Pancreas (tissue), 10 donors: ENCODE measurements at regions not wholly inside any gene's neighbourhood (a gene's known extent, or its start where the extent isn't known, plus 50 kb on each side); places are given as distances from the start of the nearest gene placed in this dataset.

Experiments
- ATAC-seq, 4 donors: fragments of 200-7000 bp; cut with Tn5 transposase; one replicate each; pipeline versions ENCODE4 v1.8.0 to v1.9.1; 2020; ENCODE audit warnings: mild to moderate bottlenecking in 4 of 4, moderate library complexity in 4 of 4
- DNase-seq, 6 donors: peaks; one replicate each; pipeline ENCODE4 v3.0.0-alpha.2; 2020
- FAIRE-seq: peaks from 2 replicates; lab custom pipeline; 2012; peaks lifted over from hg19 to GRCh38; lab: Jason Lieb, UNC
- H3K27ac ChIP-seq, 4 donors: fragments of 200-600 bp; sonication (generic); 1 replicate in 3 of 4; 2 replicates in 1 of 4; pipeline versions ENCODE4 v1.5.0 to v1.8.0; 2020
- H3K27me3 ChIP-seq, 4 donors: fragments of 200-600 bp; one replicate each; pipeline ENCODE4 v1.8.0; 2021
- H3K36me3 ChIP-seq, 3 donors: fragments of 200-600 bp; sonication (generic) in 1 of 3; one replicate each; pipeline versions ENCODE4 v1.5.0 to v1.8.0; 2020 to 2021
- H3K4me1 ChIP-seq, 3 donors: fragments of 200-600 bp; one replicate each; pipeline ENCODE4 v1.8.0; 2021
- H3K4me3 ChIP-seq, 4 donors: fragments of 200-600 bp; sonication (generic) in 2 of 4; one replicate each; pipeline versions ENCODE4 v1.5.0 to v1.8.0; 2020 to 2021
- H3K9me3 ChIP-seq, 4 donors: fragments of 200-600 bp; one replicate each; pipeline ENCODE4 v1.8.0; 2021
- CTCF ChIP-seq, 4 donors: fragments of 200-600 bp; sonication (generic) in 3 of 4; IDR thresholded peaks; one replicate each; pipeline versions ENCODE4 v1.5.0 to v1.8.0; 2021; ENCODE audit warnings: antibody characterized with exemption in 4 of 4
- WGBS, 2 donors: extraction: QIAGEN DNeasy Blood & Tissue Kit; methylation state at CpG; one replicate each; pipeline ENCODE4 v1.1.7; 2013; 5-methylcytosine and 5-hydroxymethylcytosine counted together
- intact Hi-C, 3 donors: fragments of 100-400 bp; cut with DNase I; formaldehyde crosslinking; loops; one replicate each; pipeline versions ENCODE4 v1.11.1 to v1.14.2; 2022
- donor health status: healthy with polysubstance abuse.
- donor health status: DM: no; HTN: no; CAD: no; lungs with moderate emphysema.
- donor health status: DM: no; HTN: no; CAD: no.
- donor health status: control.
- donor health status: control.
- donor health status: Bipolar disorder and iron deficiency.
- donor health status: DM: yes; HTN: yes; CAD: no.
- donor health status: DM: no; HTN: no; CAD: no.
- donor health status: DM: no; HTN: no; CAD: no.
- donor health status: DM: yes; HTN: yes; CAD: no.

- H3K4me3 ChIP-seq, result no peak overlapping the region
- H3K27ac ChIP-seq, result no peak overlapping the region
- intact Hi-C loops, result no loop called here
- peak in 1 of 4 donors; percentile 9 for ATAC-seq
- TF ChIP-seq CTCF (IDR thresholded peaks at IDR 0.05), result no peak
- no peaks in the 10 kb centered on the region for H3K27me3 ChIP-seq
- 53 to 63% methylated on average over 8 of the region's 8 CpGs for WGBS, 2 donors
- no peak for DNase-seq
- H3K4me1 ChIP-seq, result peaks cover 0 to 3% (median 0%) of the 10 kb centered on the region in 3 donors
- no peaks in the 10 kb centered on the region for H3K36me3 ChIP-seq
- FAIRE-seq, result no peak
- H3K9me3 ChIP-seq, result no peaks in the 10 kb centered on the region
Measured at GRCh38 chr17:13933441-13934276, 135.6 kb upstream of the COX10 start.

DNA sequence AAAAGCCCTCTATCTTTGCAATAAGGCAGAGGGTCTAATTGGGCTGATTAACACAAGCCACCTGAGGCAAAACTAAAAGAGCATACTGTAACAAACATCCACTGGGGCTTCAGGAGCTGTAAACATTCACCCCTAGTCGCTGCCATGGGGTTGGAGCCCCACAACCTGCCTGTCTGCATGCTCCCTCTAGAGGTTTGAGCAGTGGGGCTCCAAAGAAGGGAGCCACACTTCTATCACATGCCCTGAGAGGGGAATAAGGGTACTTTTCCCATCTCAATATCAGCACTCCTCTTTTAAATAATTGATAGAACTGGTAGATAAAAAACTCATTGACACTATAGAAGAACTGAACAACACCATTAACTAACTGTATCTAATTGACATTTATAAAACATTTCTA is 130.1 kb upstream of the COX10 start:
- no peak for TF ChIP-seq CTCF (IDR thresholded peaks at IDR 0.05)
- WGBS, 2 donors, result 41 to 53% methylated on average over 1 of the region's 1 CpG
- Histone ChIP-seq H3K27ac (no peak overlapping the region), H3K4me1 (no peaks in the 10 kb centered on the region), H3K4me3 (no peak overlapping the region), H3K9me3 (no peaks in the 10 kb centered on the region), H3K27me3 (no peaks in the 10 kb centered on the region), H3K36me3 (no peaks in the 10 kb centered on the region)
- ATAC-seq, result no peak
- intact Hi-C loops, result no loop called here
- DNase-seq, result no peak
- FAIRE-seq, result no peak

- no peak overlapping the region for H3K4me3 ChIP-seq
- no peak overlapping the region for H3K27ac ChIP-seq
- no peaks in the 10 kb centered on the region for H3K27me3 ChIP-seq
- DNase-seq (no peak), FAIRE-seq (no peak), ATAC-seq (no peak)
- intact Hi-C loops, result no loop called here
- H3K9me3 ChIP-seq, result no peaks in the 10 kb centered on the region
- 84 to 91% methylated on average over 3 of the region's 3 CpGs for WGBS, 2 donors
- no peaks in the 10 kb centered on the region for H3K4me1 ChIP-seq
- no peak for TF ChIP-seq CTCF (IDR thresholded peaks at IDR 0.05)
- H3K36me3 ChIP-seq, result no peaks in the 10 kb centered on the region
Measured at GRCh38 chr17:13940858-13941665, 128.2 kb upstream of the COX10 start.

DNA sequence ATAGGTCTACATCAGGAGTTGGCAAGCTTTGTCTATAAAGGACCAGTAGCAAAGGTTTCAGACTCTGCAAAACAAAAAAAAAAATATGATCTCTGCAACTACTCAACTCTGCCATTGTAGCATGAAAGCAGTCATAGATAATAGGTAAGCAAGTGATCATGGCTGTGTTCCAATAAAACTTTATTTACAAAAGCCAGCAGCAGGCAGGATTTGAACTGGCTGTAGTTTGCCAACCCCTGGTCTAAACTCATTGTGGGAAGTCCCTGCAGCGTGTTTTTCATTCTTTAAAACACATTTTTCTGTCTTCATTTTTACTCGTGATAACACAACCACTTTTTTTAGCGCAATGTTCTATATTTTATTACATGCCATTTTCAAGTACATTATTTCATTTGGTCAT is 127.5 kb upstream of the COX10 start:
- Histone ChIP-seq H3K4me1 (no peaks in the 10 kb centered on the region), H3K27me3 (no peaks in the 10 kb centered on the region), H3K36me3 (no peaks in the 10 kb centered on the region), H3K27ac (no peak overlapping the region), H3K9me3 (no peaks in the 10 kb centered on the region), H3K4me3 (no peak overlapping the region)
- no peak for FAIRE-seq
- WGBS, 2 donors, result 90 to 95% methylated on average over 3 of the region's 3 CpGs
- TF ChIP-seq CTCF (IDR thresholded peaks at IDR 0.05), result no peak
- intact Hi-C loops, result no loop called here
- DNase-seq, result no peak
- ATAC-seq, result no peak
